OCI-LY7 (cell line): ENCODE measurements at regions not wholly inside any gene's neighbourhood (a gene's known extent, or its start where the extent isn't known, plus 50 kb on each side); places are given as distances from the start of the nearest gene placed in this dataset.

Experiments used
- EZH2phosphoT487 ChIP-seq: fragments of 200-600 bp; sonication (generic); IDR thresholded peaks from 2 replicates; pipeline ENCODE4 v1.6.1; 2018; ENCODE audit warnings: low read depth, borderline replicate concordance, mild to moderate bottlenecking, mixed run types, antibody characterized with exemption, low read length, moderate library complexity, mixed read lengths
- TF ChIP-seq, protein P1 (sequence below): fragments of 200-600 bp; sonication (generic); conservative IDR thresholded peaks from 2 replicates; pipeline ENCODE4 v1.5.1; 2014; ENCODE audit warnings: mild to moderate bottlenecking, antibody characterized with exemption, low read length, moderate library complexity, mixed read lengths

DNA sequence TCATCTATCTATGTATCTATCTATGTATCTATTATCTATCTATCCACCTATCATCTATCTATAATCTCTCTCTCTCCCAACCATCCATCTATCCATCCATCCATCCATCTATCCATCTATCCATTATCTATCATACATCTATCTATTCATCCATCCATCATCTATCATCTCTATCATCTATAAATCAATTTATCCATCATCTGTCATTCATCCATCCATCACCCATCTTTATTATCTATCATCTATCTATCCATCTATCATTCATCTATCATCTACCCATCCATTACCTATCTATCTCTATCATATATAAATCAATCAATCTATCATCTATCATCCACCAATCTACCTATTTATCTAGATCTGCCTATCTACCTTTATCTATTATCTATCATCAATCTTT lies 69.4 kb upstream of the PPP2R3B start:
- TF ChIP-seq, protein P1, sequence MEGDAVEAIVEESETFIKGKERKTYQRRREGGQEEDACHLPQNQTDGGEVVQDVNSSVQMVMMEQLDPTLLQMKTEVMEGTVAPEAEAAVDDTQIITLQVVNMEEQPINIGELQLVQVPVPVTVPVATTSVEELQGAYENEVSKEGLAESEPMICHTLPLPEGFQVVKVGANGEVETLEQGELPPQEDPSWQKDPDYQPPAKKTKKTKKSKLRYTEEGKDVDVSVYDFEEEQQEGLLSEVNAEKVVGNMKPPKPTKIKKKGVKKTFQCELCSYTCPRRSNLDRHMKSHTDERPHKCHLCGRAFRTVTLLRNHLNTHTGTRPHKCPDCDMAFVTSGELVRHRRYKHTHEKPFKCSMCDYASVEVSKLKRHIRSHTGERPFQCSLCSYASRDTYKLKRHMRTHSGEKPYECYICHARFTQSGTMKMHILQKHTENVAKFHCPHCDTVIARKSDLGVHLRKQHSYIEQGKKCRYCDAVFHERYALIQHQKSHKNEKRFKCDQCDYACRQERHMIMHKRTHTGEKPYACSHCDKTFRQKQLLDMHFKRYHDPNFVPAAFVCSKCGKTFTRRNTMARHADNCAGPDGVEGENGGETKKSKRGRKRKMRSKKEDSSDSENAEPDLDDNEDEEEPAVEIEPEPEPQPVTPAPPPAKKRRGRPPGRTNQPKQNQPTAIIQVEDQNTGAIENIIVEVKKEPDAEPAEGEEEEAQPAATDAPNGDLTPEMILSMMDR: no peak
- TF ChIP-seq EZH2phosphoT487: no peak
